HG02588 (cell line): ENCODE measurements at regions not wholly inside any gene's neighbourhood (a gene's known extent, or its start where the extent isn't known, plus 50 kb on each side); places are given as distances from the start of the nearest gene placed in this dataset.
"Not testable (repeated sequence)": the region's sequence is repeated elsewhere in the genome, so short reads cannot be mapped to it uniquely, and the experiment has no call there.

Source experiments
- ATAC-seq: cut with Tn5 transposase; IDR thresholded peaks from one replicate; pipeline ENCODE4 v1.9.1; 2021; ENCODE audit warnings: mild to moderate bottlenecking, moderate library complexity; ENCODE audit not compliant: unreplicated experiment

DNA sequence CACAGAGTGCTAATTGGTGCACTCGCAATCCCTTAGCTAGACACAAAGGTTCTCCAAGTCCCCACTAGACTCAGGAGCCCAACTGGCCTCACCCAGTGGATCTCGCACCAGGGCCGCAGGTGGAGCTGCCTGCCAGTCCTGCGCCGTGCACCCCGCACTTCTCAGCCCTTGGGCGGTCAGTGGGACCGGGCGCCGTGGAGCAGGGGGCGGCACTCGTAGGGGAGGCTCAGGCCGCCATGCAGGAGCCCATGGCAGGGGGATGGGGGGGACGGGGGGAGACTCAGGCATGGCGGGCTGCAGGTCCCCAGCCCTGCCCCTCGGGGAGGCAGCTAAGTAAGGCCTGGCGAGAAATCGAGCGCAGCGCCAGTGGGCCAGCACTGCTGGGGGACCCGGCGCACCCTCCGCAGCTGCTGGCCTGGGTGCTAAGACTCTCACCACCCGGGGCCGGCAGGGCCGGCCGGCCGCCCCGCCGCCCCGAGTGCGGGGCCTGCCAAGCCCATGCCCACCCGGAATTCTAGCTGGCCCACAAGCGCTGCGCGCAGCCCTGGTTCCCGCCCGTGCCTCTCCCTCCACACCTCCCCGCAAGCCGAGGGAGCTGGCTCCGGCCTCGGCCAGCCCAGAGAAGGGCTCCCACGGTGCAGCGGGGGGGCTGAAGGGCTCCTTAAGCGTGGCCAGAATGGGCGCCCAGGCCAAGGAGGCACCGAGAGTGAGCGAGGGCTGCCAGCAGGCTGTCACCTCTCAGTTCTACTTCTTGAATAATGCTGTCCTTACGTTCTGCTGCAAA, 258.2 kb downstream of the GALC start:
- not testable (repeated sequence) for ATAC-seq

DNA sequence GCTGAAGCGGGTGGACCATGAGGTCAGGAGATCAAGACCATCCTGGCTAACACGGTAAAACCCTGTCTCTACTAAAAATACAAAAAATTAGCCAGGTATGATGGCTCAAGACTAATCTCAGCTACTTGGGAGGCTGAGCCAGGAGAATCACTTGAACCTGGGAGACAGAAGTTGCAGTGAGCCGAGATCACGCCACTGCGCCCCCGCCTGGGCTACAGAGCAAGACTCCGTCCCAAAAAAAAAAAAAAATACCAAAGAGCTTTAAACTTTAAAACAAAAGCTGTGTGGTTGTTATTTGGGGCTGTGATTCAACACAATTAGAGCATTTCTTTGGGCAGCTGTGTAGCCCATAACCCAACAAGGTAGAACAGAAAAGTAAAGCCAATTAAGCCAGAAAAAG, 259.9 kb downstream of the GALC start:
- ATAC-seq, result not testable (repeated sequence)

DNA sequence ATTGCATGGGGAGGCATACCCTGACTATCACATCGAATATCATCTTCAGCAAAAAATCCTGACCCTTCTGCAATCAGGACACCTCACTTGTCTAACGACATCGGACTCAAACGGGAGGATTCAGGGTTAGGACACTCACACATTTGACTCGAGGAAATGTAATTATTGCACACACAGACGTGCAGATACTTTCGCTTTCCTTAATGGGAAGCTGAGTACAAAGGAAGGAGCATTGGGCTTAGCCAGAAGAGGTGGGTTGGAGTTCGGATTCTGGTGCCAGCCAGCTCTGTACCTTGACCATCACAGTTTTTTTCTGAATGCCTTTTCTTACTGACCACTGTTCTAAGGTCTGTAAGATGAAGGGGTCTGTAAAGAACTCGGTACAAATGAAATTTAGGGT, 260.4 kb downstream of the GALC start:
- no peak for ATAC-seq

DNA sequence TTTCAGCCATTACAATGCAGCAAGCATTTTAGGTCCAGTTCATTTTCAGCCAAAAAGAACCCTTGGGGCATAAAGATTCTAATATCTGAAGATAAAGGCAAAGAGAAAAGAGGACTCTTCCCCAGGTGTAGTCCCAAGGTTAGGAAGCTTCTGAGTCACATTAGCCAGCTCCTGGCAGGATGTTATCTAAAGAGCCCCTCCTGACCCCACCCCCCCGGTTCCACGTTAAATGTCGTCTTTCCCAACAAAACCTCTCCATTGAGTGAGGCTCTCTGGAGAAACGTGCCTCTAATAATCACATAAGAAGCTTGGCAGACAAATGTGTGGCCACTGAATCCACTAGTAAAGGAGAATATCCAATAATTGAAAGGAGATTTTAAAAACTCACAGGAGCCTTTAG, 267.7 kb downstream of the GALC start:
- ATAC-seq, result no peak

DNA sequence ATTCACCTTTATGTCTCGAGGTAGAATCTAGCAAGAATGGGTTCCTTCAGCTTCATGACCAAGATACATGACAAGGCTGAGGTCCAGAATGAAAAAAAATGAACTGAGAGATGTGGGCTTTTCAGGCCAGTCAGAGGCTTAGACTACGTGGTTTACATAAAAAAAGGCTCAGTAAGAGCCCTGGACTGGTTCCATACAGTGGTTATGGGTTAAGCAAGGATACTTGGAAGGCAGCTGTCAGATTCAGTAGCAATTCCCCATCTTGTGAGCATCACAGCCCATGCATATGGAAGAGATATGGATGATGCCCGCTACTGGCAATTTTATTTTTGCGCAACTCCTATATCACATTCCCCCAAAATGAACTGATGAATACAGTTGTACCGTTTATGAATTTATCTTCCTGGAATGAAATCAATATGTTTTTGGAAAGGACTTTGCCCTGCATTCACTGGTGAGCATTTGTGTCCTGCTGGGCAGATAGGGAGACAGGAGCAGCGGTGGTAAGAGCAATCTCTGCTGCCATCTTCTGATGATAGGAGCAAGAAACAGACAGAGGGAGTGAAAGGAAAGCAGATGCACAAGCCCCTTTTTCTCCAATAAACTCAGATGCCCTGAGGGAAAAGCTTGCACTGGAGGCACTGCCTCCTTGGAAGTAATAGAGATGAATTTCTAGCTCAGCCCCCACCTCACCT, 280.4 kb downstream of the GALC start:
- no peak for ATAC-seq

DNA sequence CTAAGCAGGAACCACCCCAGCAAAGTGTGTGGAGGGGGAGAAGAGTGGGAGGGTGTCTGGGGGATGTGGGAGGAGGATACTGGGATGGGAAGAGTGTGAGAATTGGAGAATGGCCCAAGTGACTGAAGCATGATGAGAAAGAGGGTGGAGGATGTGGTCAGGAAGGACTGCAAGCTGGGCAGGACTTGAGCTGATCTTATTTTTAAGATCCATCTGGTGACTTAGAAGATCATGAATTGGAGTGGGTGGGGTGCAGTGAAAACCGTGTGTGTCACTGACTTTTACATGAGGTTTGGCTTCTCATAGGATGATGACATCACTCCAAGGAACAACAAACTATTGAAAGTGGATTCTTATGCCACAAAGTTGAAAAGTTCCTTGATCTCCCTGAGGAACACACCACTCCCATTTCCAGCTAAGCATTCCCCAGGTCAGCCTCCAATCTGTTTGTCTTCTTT, 287.5 kb downstream of the GALC start:
- no peak for ATAC-seq

DNA sequence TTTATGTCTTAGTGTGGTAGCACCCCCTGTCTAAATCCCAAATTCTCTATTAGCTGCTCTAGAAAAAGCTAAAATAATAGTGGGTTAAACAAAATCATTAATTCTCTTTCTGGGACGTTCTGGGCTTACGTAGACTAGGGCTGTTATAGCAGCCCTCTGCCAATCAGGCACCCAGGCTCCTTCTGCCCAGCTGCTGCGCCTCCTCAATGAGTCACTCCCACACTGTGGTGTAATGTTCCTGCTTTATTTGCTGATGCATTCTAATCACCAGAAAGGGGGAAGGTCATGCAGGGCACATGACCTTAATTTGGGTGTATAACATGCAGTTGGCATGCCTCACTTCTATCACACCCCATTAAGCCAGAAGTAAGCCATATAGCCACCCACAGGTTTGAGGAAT, 294.5 kb downstream of the GALC start:
- ATAC-seq, result no peak

DNA sequence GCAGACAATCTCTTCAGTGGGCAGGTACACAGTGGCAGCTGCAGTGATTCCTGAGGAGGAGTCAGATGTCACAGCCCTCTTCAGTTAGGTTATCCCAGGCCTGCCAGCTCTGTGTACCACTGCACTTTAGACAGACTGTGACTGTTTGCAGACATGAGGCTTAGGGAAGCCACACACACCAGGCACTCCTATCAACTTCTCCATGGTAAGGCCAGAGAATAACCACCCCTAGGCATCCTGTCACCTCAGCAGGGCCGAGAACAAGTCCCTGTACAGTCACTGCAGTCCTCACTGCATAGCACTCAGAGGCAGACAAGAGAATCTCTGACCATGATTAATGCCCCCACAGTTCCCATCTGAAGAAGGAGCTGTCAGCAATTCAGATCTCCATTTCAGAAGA, 296.5 kb downstream of the GALC start:
- no peak for ATAC-seq

DNA sequence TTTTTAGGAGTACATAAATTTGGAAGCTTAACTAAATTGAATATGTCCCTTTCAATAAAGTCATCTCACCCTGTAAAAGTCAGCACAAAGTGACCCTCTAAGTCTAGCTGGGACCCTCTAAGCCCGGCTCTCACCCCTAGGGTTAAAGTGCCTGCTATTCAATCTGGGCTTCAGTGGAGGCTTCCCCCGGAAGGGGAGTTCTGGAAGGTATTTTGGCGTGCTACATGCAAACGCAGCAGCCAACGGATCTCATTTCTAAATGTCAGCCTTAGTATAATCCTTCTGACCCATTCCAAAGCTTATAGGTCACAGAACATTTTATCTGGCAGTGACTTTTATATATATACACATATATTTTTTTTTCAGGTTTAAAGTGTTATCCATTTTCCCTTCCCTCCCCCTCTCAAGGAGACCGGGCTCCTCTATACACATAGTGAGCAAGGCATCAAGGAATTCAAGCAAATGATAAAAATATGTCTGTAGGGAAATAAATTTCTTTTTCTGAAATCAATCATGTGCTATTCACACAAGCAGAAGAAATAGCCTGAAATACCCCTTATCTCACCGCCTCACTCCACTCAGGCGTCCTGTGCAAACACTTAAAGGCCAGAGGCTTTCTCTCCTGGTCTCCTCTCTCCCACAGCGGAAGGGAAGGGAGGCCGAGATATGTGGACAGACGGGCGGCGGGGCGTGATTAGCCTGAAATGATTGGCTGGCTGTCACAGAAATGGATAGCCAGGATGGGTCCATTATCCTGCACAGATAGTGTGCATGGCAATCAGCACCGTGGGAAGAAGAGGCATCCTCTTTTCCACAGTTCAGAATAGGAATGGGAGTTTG, 301.7 kb downstream of the GALC start:
- no peak for ATAC-seq

DNA sequence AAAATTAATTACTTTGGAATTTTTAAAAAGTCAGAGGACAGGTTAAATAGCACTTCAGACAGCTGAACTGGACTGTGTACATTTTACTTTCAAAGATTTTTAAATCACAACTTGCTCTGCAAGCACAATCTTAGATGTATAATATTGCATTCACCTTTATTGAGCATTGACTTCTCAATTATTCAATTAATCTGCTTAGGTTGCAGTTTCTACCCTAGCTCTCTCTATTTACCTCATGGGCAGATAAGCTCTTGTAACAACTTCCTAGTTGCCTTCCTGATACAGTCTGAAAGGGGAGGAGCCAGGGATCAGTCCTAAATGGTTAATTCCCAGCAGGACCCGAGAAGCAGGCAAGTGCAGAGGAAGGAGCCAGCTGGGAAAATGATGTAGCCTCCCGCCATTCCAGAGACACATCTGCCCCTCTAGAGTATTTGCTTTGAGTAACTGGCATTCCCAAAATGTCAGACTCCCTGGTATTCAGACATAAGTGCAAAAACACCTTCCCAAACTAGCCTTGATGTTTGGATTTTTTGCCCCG, 302.8 kb downstream of the GALC start:
- no peak for ATAC-seq

DNA sequence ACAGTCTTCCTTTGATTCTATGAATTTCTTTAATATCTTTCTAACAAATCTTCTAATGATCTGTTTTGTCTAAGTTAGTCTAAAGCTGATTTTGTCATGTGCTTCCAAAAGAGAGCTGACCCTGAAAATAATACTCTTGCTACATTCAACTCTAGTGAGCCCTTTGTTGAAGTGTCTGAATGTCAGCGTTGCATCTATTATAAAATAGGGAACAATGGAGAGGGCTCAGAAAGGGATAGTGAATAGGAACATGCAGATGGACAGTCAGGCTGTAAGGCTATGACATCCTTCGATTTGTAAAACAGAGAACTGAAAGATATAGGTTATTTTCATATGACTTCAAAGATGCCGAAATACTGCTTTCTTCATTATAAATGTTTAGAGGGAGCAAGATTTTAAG, 304.5 kb downstream of the GALC start:
- no peak for ATAC-seq

DNA sequence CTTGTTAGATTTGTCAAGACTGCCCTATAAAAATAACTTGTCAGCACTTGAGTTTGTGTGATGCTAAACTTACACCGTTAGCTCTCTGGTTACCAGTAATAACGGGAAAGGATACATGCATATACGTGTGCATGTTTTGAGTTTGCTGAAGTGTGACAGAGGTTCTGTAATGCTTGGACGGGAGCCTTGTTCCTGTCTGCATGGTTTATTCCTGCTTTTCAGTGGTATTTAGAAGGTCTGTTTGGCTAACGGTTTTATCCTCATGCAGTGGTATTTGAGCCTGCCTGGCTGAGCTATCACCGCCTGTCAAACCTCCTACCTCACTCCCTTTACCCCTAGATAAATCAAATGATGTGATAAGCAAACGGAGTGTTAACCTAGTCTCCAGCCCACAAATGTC, 305.6 kb downstream of the GALC start:
- ATAC-seq, result no peak

DNA sequence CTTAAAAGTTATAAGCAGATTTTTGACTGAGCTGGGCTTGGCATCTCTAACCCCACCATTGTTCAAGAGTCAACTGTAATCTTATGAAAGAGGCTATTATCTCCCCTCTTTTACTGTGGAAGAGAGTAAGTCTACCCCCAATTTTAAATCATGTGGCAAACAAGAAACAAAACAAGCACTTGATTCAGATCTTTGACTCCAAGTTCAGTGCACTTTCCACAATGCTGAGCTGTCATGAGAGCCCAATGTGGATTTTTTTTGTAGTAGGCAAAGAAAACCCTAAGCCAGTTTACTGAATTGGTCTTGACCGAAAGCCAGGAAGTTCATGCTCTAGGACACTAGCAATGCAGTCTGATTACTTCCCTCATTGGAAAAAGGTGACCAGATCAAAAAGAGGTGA, 306.2 kb downstream of the GALC start:
- no peak for ATAC-seq

DNA sequence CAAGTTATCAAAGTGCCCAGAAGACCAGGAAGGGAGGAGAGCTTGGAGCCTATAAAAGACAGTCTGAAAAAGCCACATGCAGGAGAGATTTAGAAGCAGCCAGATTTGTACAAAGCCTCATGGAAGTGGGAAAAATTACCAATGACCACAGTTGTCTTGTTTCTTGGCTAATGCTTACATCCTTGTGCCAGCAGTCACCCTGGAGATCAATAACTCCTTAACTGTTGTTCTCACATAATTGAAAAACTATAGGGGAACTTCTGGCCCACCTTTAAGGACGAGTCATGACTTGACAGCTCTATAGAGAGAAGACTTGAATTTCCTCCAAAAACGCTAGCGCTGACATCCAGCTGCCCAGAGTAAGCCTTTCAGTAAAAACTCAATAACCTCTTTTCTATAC, 313.1 kb downstream of the GALC start:
- ATAC-seq, result no peak

DNA sequence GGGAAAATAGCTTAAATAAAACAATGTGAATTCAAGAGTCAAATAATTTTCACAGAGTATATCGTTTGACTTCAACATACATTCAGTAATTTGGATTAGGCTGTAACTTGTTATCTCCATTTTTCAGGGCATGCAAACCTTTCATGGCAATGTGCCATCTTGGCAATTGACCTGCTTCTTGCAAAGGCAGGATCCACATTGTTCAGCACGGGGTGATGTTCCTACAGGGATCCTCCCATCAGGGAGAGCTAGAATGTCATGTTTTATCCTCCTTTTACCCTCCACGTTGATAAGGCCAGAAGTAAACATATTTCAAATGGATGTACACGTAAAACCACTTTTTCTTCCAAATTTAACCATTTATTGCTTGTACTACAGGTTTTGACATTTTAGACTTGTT, 314.4 kb downstream of the GALC start:
- no peak for ATAC-seq

DNA sequence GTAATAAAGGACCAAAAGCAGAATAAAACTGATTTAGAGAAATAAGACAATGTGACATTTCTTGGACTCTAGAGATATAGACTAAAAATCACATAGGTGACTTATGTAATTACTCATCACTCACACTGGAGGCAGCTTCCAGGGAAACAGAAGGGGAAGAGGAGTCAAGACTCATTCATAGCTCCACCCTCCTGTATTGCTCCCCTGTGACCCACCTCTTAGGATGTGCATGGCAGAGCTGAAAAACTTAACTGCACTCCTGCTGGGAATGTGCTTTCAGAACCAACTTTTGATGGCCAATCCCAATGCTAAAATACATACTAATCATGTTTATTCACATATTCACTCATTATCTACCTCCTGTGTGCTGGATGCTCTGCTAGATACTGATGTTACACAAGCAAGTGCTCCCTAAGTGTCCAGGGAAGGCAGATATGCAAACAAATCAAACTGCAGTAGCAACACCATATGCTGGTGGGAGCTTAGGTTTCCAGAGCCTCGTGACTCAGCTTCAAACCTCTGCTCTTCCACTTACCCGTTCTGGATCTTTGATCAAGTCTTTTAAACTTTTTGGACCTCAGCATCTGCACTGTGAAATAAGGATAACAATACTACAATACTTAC, 316.1 kb downstream of the GALC start:
- ATAC-seq, result no peak

DNA sequence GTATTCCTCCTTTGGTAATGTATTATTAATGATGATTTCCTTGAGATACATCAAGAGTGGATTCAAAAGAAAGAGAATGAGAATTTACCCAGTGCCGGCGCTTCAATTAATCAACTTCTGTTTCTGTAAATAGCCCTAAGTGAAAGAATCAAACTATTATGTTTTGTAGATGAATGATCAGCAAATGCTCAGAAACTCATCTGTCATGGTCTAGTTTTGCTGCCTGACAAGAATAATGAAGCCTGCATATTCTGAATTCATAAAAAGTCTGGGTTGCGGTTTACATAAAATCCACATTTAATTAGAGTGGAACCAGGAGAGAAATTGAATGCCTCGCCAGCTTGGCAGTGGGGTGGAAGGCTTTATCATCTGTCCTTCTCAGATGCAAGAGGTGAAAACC, 325.3 kb downstream of the GALC start:
- no peak for ATAC-seq

DNA sequence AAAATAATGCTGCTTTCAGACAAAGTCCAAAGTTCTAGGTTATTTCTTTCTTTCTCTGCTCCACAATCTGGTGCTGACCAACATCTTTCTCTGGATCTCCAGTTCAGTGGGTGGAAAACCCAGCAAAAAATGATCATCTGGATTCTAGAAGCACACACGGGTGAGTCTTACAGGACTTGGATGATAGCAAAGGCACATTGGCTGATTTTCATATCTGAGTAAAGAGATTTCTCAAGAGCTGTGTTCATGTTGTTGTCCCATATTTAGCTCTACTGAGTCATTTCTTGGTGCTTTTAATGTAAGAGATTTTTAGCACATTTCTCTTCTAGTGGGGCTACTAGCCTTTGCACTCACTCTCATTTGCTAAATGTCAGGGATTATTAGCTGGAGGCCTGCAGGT, 336.7 kb downstream of the GALC start:
- no peak for ATAC-seq

DNA sequence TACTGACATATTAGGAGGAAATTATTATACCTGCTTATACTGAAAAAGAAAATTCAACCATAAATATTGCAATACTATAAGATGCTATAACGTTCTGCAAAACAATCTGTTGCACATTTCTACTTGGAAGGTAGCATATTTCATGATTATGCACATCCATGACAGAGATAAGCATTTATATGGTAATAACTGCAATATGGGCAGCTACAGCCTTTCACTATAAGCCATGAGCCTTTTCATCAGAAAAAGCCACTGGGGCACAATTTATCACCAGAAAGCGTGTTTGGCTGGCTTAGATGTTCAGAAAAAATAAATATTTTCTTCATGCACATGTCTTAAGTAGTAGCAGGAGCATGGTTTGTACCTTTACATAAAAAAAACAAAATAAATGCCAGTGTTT, 340.7 kb downstream of the GALC start:
- ATAC-seq, result no peak

DNA sequence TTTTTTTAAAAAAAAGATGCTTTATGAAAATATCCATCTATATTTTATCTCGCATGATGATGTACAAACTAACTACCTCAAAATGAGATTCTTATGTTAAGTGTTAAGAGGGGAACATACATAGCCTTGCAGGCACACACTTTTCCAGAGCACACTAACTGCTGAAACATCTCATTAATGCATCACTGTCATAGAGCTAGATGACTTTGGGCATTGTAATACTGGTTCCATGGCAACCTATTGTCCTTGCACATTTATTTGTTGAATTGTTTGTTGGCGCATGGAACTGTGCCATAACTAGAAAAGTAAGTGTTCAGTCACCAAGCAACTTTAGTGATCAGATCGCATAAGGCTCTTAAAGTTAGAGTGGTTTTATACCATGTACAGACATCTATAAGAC, 348.3 kb downstream of the GALC start:
- ATAC-seq, result no peak

DNA sequence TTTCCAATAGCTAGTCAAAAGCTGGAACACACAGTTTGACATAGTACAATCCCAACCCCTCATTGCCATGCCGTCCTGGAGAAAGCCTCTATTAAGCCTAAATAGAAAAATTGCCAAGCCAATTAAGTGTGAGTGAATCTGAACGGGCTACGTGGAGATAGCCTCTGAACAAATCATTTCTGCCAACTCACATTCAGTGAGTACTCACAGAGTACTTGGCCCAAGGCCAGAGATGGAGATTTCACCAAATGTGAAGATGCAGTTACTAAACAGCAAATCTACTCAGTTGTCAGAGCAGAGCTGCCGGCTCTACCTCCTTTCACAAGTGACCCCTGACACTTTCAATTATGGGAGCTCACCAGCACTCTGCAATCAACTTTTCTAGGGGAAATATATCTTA, 350.0 kb downstream of the GALC start:
- ATAC-seq, result no peak
